MM.1S (cell line): ENCODE measurements at regions not wholly inside any gene's neighbourhood (a gene's known extent, or its start where the extent isn't known, plus 50 kb on each side); places are given as distances from the start of the nearest gene placed in this dataset.

Source experiments
- CTCF ChIP-seq: fragments of 300-600 bp; sonication (generic); IDR thresholded peaks from 2 replicates; pipeline ENCODE4 v1.5.1; 2016; ENCODE audit warnings: antibody characterized with exemption, low read length, mixed read lengths
- EZH2 ChIP-seq: fragments of 300-600 bp; sonication (generic); optimal IDR thresholded peaks from 2 replicates; pipeline ENCODE3; 2017; ENCODE audit warnings: low read depth, mild to moderate bottlenecking, antibody characterized with exemption, low read length, mixed read lengths
- EZH2phosphoT487 ChIP-seq: fragments of 300-600 bp; sonication (generic); IDR thresholded peaks from 2 replicates; pipeline ENCODE4 v1.6.1; 2018; ENCODE audit warnings: antibody characterized with exemption, low read length

DNA sequence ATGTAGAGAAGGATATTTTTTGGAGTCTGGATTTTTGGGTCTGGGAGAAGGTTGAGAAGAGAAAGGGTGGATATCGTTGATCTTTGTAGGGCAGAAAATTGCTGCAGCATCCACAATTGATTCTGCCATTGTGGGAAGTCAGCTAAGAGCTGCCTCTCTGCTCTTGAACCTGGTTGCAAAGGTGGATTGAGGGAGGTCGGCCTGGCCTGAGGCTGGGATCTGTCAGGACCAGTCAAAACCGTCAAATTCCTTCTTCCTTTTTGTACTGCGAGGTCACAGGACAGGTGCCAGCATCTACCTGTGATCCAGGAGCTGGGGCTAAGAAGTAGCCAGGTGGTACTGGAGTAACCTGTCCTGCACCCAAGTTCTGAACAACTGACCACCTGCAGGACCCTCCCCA, 93.7 kb downstream of the SHOX start:
- TF ChIP-seq EZH2 (no peak), CTCF (no peak), EZH2phosphoT487 (no peak)
